HG03571 (cell line): ENCODE measurements at regions not wholly inside any gene's neighbourhood (a gene's known extent, or its start where the extent isn't known, plus 50 kb on each side); places are given as distances from the start of the nearest gene placed in this dataset.
"Not testable (repeated sequence)": the region's sequence is repeated elsewhere in the genome, so short reads cannot be mapped to it uniquely, and the experiment has no call there.

Experiments
- ATAC-seq: cut with Tn5 transposase; IDR thresholded peaks from one replicate; pipeline ENCODE4 v1.9.1; 2021; ENCODE audit not compliant: unreplicated experiment

DNA sequence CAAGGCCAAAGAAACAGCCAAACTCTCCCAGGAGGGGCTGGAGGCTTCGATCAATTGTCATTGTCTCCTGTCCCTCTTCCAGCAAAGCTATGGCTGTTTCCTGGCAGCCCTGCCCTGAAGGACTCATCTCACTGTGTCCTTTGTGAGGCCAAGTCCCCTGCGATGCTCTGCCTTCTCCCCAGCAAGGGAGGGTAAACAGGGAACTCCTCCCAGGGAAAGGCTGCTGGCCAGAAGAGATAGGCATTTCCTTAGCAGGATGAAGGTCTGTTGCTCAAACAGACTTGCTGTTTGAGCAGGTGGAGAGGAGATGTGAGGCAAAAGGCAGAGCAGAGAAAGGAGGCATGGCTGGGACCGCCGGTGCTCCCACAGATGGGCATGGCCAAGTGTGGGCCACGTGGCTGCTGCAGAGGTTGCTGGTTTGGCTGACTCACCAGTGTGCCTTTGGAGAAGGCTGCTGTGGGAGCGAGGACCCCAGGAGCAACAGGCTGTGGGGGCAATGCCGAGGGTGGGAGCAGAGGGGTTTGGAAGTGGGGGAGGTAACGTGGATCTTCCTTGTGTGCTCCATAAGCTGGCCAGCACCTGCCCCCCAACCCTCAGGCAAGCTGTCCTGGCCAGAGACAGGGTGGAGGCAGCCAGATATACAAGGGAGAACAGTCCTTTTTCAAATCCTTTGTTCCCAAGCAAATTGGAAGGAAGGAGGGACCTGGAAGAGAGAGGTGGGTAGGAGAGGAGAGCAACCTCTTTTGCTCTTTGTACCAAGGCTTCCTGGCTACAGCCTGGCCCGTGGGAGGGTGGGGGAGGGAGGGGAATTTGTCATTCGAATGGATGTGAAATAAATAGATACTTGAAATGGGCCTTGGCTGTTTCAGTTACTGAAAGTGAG, 449.8 kb downstream of the SIPA1L2 start:
- no peak for ATAC-seq

DNA sequence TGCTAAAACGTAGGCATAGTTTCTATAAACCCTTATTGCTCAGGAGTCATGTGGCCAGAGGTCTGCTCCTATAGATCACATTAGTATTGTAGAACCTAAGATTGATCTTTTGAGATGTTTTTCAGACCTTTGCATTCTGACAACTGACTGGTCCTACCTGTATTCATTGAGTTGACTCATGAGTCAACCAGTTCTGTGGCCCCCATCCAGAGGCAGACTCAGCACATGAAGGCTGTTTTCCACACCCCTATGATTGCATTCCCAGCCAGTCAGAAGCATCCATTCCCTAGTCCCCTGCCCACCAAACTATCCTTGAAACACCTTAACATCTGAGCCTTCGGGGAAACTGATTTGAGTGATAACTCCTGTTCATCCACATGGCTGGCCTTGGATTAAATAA, 451.7 kb downstream of the SIPA1L2 start:
- no peak for ATAC-seq

DNA sequence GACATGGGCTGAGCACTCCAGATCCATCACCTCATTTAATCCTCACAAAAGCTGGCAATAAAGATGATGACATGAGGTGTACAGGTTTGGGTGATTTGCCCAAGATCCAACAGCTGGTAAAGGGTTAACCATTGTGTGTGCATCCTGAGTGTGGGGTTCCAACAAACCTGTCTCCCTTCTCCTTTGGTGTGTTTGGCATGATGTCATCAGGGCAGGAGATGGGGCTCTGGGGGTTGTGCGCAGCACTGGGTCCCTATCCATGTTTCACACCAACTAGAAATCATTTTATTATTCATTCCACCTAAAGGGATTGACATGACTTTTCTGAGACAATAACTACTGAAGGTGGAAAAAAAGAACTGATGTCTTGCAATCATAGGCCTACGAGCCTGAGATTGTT, 452.5 kb downstream of the SIPA1L2 start:
- no peak for ATAC-seq

DNA sequence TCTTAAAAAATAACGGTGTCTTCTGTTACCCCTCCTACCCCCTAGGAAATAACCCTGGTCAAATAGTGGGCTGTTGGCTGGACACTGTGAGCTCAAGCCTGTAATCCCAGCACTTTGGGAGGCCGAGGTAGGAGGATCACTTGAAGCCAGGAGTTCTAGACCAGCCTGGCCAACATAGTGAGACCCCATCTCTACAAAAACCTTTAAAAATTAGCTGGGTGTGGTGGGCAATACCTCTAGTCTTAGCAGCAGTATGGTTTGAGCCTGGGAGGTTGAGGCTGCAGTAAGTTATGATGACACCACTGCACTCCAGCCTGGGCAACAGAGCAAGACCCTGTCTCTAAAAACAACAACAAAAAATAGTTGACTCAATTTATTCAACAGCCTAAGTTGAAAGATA, 453.7 kb downstream of the SIPA1L2 start:
- no peak for ATAC-seq

DNA sequence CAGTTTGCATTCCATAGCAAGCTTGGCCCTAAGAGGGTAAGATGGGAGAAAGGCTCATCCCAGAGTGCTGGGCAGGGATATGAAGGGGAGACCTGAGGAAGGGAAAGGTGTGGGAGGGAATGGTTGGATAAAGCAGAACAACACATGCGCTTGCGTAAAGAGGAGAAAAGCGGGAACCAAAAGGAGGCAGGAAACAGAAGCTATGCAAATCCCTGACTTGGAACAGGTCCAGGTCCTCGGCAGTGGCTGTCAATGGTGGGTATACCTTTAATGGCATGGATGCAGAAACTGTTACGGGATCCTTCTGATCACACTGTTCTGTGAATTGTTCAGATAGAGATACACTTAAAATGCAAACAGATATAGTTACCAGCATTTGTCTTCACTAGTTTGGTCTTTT, 455.6 kb downstream of the SIPA1L2 start:
- ATAC-seq = no peak

DNA sequence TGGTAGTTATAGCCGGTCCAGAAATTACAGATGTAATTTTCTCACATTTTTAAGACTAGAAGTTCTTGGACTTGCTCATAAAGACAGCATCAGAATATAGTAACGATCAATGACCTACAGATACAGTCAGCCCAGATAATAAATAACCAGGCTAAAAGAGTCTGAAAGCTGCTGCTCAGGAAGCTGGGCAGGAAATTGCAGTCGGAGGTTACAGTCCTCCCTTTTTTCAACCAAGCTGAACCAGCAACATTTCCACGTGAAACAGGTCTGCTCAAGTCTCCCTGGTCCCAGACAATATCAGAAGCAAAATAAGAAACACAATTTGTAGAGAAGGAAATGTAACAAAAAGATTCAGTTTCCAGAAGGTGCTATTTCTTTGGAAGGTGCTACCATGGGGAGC, 457.4 kb downstream of the SIPA1L2 start:
- ATAC-seq = no peak

DNA sequence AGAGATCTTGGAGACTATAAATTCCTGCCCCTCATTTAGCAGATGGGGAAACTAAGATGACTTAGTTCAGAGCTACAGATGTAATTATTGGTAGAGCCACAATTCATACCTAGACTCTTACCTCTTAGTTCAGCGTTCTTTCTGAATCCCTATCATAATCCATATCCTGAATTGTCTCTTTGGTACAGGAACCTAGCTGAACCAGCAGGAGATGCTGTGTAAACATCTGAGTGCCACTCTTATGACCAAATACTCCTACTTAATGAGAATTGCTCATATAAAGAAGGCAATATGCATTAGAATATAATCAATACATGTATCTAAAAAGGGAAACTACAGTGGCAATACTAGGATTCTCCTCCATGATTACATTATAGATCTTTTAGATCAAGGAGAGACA, 459.0 kb downstream of the SIPA1L2 start:
- ATAC-seq = no peak

DNA sequence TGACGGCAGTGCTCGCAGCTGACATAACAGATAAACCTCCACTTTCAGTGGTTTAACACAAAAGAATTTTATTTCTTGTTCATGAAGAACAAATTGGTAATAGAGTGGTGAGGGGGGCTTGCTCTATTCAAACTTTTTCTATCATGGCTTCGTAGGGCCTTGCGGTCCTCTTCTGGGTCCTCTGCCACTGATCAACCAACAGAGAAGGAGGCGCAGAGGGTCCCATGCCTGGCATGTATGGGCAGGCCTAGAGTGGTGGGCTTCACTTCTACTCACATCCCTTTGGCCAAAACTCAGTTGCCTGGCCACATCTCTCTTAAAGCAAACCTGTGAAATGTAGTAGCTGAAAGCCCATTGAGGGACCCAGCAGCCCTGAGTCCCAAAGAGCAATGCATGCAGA, 460.5 kb downstream of the SIPA1L2 start:
- no peak for ATAC-seq

DNA sequence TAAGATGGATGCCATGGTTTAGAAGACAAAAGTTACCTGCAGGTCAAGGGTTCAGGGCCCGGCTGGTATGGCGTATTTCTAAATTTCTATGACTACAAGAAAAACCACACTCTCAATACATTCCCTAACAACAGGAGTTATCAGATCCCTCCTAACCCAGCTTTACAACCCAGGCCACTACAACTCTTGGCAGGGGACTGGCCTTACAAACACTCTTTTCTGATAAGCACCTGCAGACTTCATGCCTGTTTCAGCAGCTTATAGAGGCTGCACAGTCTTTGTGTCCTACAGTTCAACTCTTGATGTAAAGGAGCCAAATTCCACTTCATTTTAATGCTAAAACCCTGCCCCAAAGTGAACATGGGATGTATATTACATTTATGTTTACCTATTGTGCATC, 461.4 kb downstream of the SIPA1L2 start:
- ATAC-seq = no peak

DNA sequence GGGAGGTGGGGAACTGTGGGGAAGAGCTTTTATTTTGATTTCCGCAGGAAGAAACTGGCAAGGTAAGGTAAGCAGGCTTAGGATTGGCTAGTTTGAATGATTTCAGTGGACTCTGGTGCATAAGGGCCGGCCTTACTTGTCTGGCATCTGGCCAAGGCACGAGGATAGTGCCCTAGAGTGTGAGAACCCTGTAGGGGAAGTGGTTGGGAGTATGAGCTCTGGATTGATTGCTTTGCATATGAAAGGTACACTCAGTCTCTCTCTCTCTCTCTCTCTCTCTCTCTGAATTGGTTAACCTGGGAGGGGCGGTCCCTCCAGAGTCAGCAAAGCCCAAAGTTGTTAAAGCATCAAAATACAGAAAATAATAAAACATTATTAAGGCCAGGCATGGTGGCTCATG, 463.0 kb downstream of the SIPA1L2 start:
- no peak for ATAC-seq

DNA sequence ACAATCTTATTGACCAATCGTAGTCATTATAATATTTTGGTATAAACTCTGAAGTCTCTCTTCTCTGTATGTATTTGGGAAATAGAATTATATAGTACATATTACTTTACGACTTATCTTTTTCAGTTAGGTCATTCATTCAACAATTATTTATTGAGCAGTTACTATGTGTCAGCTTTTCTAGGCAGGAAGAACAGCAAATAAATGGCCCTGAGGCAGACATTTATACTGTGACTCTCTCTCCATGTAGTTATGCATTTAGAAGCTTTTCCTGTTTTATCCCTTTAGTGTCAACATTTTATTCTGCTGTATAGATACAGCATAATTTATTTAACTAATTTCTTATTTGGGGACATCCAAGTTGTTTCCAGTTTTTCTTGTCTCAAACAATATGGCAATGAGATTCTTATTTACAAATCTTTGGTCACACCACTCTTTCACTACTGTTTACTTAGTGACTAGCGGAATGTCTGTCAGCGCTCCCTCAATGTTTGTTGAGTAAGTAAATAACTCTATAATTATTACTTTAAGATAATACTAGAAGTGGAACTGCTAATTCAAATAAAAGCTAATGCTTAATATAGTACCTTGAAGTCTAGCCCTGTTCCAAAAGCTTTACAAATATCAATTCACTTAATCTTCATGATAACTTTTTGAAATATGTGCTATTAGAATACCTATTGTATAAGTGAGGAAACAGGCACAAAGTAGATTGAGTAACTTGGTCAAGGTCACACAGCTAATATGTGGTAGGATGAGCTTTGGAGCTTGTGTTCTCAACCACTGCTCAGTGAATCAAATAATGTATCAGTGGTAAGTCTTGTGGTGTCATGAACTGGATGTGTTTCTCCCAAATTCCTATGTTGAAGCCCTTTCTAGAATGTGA, 465.6 kb downstream of the SIPA1L2 start:
- ATAC-seq = no peak

DNA sequence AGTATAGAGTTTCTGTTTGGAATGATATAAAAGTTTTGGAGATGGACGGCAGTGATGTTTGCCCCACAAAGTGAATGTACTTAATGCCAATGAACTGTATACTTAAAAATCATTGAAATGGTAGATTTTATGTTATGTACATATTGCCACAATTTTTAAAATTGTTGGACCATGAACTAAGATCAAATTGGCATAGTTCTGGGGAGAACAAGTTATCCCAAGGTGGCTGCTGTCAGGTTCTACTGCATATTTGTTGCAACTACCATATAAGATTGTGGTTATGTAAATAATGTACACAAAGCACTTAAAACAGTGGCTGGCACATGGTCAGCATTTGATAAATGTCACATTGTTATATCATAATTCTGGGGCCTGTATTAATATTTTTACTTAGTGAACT, 466.4 kb downstream of the SIPA1L2 start:
- ATAC-seq = no peak

DNA sequence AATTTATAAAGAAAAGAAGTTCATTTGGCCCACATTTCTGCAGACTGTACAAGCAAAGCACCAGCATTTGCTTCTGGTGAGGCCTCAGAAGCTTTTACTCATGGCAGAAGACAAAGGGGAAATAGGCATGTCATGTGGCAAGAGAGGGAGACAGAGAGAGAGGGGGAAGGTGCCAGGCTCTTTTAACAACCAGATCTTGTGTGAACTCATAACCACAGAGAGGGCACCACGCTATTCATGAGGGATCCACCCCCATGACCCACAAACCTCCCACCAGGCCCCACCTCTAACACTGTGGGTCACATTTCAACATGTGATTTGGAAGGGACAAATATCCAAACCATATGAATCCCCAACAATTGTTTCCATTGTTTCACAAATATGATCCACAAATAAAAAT, 467.9 kb downstream of the SIPA1L2 start:
- ATAC-seq = no peak

DNA sequence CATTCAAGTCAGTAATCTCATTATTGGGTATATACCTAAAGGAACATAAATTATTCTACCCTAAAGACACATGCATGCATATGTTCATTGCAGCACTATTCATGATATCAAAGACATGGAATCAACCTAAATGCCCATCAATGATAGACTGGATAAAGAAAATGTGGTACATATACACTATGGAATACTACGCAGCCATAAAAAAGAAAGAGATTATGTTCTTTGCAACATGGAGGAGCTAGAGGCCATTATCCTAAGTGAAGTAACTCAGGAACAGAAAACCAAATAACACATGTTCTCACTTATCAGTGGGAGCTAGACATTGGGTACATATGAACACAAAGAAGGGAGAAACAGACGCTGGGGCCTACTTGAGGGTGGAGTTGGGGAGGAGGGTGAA, 471.4 kb downstream of the SIPA1L2 start:
- ATAC-seq = not testable (repeated sequence)

DNA sequence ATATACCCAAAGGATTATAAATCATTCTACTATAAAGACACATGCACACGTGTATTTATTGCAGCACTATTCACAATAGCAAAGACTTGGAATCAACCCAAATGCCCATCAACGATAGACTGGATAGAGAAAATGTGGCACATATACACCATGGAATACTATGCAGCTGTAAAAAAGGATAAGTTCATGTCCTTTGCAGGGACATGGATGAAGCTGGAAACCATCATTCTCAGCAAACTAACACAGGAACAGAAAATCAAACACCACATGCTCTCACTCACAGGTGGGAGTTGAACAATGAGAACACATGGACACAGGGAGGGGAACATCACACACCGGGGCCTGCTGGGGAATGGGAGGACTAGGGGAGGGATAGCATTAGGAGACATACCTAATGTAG, 473.9 kb downstream of the SIPA1L2 start:
- ATAC-seq = not testable (repeated sequence)

DNA sequence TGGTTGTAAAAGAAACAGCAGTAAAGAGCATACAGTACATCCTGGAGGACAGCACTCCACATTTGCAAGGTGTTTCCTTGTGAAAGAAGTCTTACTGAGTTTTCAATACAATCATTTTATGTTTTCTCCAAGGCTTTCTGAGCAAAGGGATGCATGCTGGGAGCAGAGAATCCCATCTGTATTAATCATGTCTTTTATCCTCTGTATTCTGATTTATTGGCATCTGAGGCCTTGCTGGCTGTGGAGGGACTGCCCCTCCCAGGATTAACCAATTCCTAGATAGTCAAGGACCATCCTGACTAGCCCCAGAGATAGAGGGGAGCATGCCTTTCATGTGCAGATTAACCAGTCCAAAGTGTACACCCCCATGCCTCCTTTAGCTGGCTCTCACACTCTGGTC, 476.3 kb downstream of the SIPA1L2 start:
- no peak for ATAC-seq

DNA sequence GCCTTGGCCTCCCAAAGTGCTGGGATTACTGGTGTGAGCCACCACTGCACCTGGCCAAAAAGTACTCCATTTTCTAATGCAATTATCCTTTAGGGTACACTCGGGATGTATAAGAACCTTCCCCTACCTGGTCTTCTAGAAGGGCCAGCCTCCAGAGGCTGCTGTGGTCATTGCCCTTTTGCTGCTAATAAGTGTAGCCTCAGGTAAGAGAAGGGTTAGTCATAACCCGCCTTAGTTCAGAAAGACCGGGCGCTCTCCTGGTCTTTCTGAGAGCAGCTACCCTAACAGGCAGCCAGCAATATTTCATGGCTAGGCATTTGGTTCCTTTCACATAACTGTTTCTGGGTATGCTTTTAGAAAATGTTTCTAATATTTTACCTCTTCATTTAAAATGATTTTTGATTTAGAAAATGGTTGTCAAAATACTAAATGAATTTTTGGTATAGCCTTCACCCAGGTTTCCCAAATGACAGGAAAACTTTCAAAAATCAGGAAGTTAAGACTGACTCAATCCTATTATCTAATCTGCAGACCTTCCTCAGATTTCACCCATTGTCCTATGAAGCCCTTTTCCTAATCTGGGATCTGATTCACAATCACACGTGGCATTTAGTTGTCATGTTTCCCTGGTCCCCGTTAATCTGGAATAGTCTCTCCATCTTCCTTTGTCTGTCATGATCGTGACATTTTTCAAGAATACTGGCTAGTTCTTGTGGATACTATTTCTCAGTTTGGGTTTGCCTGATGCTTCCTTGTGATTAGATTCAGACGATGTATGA, 479.0 kb downstream of the SIPA1L2 start:
- ATAC-seq = no peak

DNA sequence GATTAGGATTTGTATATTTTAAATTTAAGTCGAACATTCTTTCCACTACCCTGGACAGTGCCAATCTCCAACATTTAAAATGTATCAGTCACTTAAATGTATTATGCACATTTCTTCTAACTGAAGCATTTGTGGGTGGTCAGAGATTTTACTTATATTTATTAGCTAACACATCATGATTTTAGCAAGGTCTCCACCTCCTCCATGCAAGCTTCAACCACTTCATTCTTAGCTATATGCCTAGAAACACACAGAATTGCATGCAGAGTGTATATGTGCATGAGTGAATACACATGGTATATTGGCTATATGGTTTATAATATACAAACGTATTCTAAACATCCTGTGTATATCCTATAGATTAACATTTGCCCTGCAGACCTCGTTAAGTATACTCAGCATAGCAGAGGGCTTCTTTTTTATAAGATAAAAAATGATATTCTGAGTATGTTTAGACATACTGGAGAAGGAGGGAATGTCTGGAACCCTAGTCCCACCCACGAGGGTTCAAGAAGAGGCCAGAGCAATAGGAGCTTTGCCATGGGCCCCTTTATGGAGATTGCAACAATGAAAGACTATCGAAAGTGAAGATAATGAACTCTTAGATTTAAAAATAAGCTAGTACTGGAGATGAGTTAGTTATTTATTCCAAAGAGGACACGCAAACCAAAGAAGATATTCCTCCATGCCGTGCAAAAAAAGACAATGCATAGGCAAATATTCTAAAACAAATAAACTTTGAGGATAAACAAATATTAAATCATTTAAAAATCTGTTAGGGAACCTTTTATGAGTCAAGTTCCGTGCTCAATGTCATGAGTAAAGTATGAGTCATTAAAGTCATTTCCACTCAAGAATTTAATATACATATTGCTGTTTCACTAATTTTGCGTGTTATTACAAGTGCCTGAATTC, 480.4 kb downstream of the SIPA1L2 start:
- no peak for ATAC-seq

DNA sequence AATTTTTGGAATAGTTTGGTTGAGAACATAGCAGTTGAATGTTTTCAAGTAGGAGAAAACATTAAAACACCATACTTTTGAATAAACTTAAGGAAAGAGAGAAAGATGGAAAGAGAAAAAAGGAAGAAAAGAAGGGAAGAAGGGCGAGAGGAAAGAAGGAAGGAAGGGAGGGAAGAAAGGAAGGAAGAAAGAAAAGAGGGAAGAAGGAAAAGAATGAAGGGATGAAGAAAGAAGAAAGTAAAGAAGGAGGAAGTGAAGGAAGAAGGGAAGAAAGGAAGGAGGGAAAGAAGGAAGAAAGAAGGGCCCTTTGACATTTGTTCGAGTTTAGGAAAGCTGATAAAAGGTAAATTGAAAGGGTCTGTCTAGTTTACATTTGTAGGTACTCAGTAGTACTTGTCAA, 482.7 kb downstream of the SIPA1L2 start:
- ATAC-seq = no peak

DNA sequence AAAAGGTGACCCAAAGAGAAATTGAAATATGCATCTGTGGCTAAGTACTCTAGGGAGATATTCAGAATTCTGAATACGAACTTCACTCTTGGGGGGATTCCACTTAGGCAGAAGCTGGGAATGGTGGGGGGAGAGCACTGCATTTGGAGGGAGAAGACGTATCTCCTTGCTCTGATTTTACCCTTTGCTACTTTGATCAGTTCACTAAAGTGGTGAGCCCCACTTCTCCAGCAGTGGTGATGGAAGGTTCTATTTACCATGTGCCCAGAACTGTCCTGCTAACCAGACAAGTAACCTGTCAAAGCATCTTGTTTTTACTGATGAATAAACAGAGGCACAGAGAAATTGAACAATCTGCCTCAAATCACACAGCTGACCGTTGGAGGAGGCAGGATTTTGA, 483.4 kb downstream of the SIPA1L2 start:
- ATAC-seq = no peak
